ENCODE measurements at regions not wholly inside any gene's neighbourhood (a gene's known extent, or its start where the extent isn't known, plus 50 kb on each side); places are given as distances from the start of the nearest gene placed in this dataset.

DNA sequence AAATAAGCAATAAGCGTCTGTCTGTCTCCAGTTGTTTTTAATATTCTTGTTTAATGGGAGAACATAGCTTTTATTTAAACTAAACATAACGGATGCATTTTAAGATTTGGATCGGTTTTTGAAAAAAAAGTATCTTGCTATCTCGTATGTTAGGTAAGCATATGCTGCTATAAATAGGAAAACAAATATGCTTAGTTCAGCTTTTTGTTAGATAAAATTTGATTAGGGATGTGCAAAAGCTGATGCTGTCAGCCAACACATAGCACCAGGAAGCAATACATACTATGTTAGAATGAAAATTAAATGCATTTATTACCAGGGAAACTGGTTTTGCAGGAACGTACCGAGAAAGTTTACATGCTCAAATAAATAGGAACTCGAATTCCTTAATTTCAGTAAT lies 843.1 kb upstream of the WWC1 start:
- TF ChIP-seq, protein P1, sequence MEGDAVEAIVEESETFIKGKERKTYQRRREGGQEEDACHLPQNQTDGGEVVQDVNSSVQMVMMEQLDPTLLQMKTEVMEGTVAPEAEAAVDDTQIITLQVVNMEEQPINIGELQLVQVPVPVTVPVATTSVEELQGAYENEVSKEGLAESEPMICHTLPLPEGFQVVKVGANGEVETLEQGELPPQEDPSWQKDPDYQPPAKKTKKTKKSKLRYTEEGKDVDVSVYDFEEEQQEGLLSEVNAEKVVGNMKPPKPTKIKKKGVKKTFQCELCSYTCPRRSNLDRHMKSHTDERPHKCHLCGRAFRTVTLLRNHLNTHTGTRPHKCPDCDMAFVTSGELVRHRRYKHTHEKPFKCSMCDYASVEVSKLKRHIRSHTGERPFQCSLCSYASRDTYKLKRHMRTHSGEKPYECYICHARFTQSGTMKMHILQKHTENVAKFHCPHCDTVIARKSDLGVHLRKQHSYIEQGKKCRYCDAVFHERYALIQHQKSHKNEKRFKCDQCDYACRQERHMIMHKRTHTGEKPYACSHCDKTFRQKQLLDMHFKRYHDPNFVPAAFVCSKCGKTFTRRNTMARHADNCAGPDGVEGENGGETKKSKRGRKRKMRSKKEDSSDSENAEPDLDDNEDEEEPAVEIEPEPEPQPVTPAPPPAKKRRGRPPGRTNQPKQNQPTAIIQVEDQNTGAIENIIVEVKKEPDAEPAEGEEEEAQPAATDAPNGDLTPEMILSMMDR (IDR thresholded peaks at IDR 0.05) = no peak
- TF ChIP-seq POLR2A (IDR thresholded peaks at IDR 0.05) (no peak), POLR2AphosphoS5 (IDR thresholded peaks at IDR 0.05) (no peak)

All from transverse colon (tissue), 4 donors.